ENCODE measurements at regions not wholly inside any gene's neighbourhood (a gene's known extent, or its start where the extent isn't known, plus 50 kb on each side); places are given as distances from the start of the nearest gene placed in this dataset.

DNA sequence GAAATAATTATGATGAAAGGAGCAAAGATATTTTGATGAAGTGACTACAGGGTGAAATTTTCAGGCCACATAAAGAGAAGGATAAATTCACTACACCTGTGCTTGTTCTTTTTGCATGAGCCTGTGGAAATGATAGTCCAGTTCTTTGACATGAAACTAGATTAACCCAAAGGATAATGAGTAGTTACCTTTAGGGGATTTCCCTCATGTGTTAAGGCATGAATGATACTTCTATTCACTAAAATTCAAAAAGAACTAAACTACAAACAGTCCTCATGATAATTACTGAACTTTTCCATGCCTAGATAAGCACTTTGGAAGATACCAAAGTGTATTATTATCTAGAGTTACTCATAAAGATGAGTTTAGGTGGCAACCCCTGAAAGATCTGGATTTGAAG, 244.3 kb downstream of the PTPRC start:
- TF ChIP-seq EZH2 (IDR thresholded peaks at IDR 0.05) (no peak), EZH2phosphoT487 (IDR thresholded peaks at IDR 0.05) (no peak)
- TF ChIP-seq, protein P1, sequence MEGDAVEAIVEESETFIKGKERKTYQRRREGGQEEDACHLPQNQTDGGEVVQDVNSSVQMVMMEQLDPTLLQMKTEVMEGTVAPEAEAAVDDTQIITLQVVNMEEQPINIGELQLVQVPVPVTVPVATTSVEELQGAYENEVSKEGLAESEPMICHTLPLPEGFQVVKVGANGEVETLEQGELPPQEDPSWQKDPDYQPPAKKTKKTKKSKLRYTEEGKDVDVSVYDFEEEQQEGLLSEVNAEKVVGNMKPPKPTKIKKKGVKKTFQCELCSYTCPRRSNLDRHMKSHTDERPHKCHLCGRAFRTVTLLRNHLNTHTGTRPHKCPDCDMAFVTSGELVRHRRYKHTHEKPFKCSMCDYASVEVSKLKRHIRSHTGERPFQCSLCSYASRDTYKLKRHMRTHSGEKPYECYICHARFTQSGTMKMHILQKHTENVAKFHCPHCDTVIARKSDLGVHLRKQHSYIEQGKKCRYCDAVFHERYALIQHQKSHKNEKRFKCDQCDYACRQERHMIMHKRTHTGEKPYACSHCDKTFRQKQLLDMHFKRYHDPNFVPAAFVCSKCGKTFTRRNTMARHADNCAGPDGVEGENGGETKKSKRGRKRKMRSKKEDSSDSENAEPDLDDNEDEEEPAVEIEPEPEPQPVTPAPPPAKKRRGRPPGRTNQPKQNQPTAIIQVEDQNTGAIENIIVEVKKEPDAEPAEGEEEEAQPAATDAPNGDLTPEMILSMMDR (IDR thresholded peaks at IDR 0.05), result no peak
- H3F3A ChIP-seq (ENCODE audit: low read depth), result no peaks in the 10 kb centered on the region
- no peak overlapping the region for H2AFZ ChIP-seq (replicated peaks)
- H3K79me2 ChIP-seq (ENCODE audit: low read depth), result no peaks in the 10 kb centered on the region
- Mint-ChIP-seq H3K27ac (no peak overlapping the region), H3K9me3 (no peaks in the 10 kb centered on the region), H3K4me3 (no peak overlapping the region), H3K27me3 (ENCODE audit: insufficient read depth, low read depth) (no peaks in the 10 kb centered on the region), H3K4me1 (no peaks in the 10 kb centered on the region), H3K36me3 (peaks cover 10% of the 10 kb centered on the region)
- DNase-seq (ENCODE audit: low spot score), result no peak
- no peaks in the 10 kb centered on the region for H4K20me1 ChIP-seq (ENCODE audit: low read depth)
- no peaks in the 10 kb centered on the region for H3K36me3 ChIP-seq
- no peak overlapping the region for H3K27ac ChIP-seq
- no peaks in the 10 kb centered on the region for H3K4me1 ChIP-seq
- H3K27me3 ChIP-seq, result no peaks in the 10 kb centered on the region
- no peak overlapping the region for H3K9ac ChIP-seq
- no peaks in the 10 kb centered on the region for H3K9me3 ChIP-seq (ENCODE audit: low read depth)
- H3K4me3 ChIP-seq, result no peak overlapping the region
- H3K4me2 ChIP-seq, result no peak overlapping the region

DNA sequence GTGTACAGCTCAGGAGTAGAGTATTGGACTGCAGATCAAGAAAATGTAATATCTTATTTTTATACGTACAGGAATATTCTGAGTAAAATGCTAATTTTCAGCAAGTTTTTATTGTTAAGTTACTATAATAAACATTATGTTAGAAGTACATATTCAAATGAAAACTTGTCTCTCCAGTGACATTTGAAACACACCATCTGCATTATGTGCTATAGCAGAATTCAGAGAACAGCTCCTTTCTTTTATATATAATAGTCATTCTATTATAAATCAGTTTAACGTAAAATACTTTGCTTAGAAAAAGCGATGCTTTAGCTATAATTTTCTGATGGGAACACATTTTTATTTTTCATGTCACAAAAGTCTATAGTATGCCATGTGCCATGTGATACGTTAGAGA, 249.0 kb downstream of the PTPRC start:
- Histone ChIP-seq H2AFZ (replicated peaks) (no peak overlapping the region), H3K79me2 (ENCODE audit: low read depth) (no peaks in the 10 kb centered on the region), H3K36me3 (no peaks in the 10 kb centered on the region), H4K20me1 (ENCODE audit: low read depth) (no peaks in the 10 kb centered on the region), H3K4me3 (no peak overlapping the region), H3F3A (ENCODE audit: low read depth) (no peaks in the 10 kb centered on the region), H3K27me3 (no peaks in the 10 kb centered on the region), H3K27ac (no peak overlapping the region), H3K4me2 (no peak overlapping the region), H3K9me3 (ENCODE audit: low read depth) (no peaks in the 10 kb centered on the region), H3K9ac (no peak overlapping the region), H3K4me1 (no peaks in the 10 kb centered on the region)
- Mint-ChIP-seq H3K27ac (no peak overlapping the region), H3K36me3 (peaks cover 11% of the 10 kb centered on the region), H3K27me3 (ENCODE audit: insufficient read depth, low read depth) (no peaks in the 10 kb centered on the region), H3K4me1 (no peaks in the 10 kb centered on the region), H3K4me3 (no peak overlapping the region), H3K9me3 (no peaks in the 10 kb centered on the region)
- no peak for DNase-seq (ENCODE audit: low spot score)
- TF ChIP-seq, protein P1 (IDR thresholded peaks at IDR 0.05), result no peak
- TF ChIP-seq EZH2 (IDR thresholded peaks at IDR 0.05) (no peak), EZH2phosphoT487 (IDR thresholded peaks at IDR 0.05) (no peak)

DNA sequence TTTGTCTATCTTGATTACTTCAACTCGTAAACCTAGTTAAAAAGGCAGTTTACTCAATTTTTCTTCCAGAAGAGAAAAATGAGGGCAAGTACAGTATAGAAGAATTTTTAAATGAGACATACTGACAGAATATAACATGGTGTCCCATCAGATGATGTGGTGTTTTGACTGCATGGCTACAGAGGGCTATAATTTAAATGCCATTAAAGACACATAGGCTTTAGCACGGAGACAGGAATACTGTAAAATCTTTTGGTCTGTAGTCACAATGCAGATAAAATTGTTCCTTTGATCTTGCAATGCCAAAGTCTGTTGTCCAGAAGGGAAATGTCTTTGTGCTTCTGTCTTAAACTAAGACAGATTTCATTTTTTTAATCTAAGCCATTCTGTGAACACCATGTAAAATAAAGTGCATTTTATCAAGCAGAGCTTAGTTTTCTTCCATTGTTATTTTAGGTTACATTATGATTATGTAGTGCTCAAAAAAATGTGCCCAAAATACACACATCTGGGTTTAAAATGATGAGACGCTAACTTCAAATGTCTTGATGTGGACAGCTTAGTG, 249.6 kb downstream of the PTPRC start:
- Histone ChIP-seq H3K36me3 (no peaks in the 10 kb centered on the region), H3K79me2 (ENCODE audit: low read depth) (no peaks in the 10 kb centered on the region), H3K4me3 (no peak overlapping the region), H3K4me2 (no peak overlapping the region), H3K27ac (no peak overlapping the region), H4K20me1 (ENCODE audit: low read depth) (no peaks in the 10 kb centered on the region), H3K27me3 (no peaks in the 10 kb centered on the region), H3K9ac (no peak overlapping the region), H3K9me3 (ENCODE audit: low read depth) (no peaks in the 10 kb centered on the region), H2AFZ (replicated peaks) (no peak overlapping the region), H3K4me1 (no peaks in the 10 kb centered on the region), H3F3A (ENCODE audit: low read depth) (no peaks in the 10 kb centered on the region)
- H3K4me1 Mint-ChIP-seq, result no peaks in the 10 kb centered on the region
- H3K27ac Mint-ChIP-seq, result no peak overlapping the region
- DNase-seq (ENCODE audit: low spot score), result no peak
- H3K9me3 Mint-ChIP-seq, result no peaks in the 10 kb centered on the region
- TF ChIP-seq EZH2phosphoT487 (IDR thresholded peaks at IDR 0.05) (no peak), EZH2 (IDR thresholded peaks at IDR 0.05) (no peak)
- TF ChIP-seq, protein P1 (IDR thresholded peaks at IDR 0.05), result no peak
- H3K4me3 Mint-ChIP-seq, result no peak overlapping the region
- H3K27me3 Mint-ChIP-seq (ENCODE audit: insufficient read depth, low read depth), result no peaks in the 10 kb centered on the region
- peaks cover 11% of the 10 kb centered on the region for H3K36me3 Mint-ChIP-seq

Measured in neural progenitor cell (in vitro differentiated cells).